NCI-H2081 treated with DMSO at 0.1 percent for 48 hours (cell line): ENCODE measurements at regions not wholly inside any gene's neighbourhood (a gene's known extent, or its start where the extent isn't known, plus 50 kb on each side); places are given as distances from the start of the nearest gene placed in this dataset.
"Not testable (repeated sequence)": the region's sequence is repeated elsewhere in the genome, so short reads cannot be mapped to it uniquely, and the experiment has no call there.

Experiments used
- DNase-seq: peaks from one replicate; lab custom pipeline; 2025; lab: John Stamatoyannopoulos, UW

DNA sequence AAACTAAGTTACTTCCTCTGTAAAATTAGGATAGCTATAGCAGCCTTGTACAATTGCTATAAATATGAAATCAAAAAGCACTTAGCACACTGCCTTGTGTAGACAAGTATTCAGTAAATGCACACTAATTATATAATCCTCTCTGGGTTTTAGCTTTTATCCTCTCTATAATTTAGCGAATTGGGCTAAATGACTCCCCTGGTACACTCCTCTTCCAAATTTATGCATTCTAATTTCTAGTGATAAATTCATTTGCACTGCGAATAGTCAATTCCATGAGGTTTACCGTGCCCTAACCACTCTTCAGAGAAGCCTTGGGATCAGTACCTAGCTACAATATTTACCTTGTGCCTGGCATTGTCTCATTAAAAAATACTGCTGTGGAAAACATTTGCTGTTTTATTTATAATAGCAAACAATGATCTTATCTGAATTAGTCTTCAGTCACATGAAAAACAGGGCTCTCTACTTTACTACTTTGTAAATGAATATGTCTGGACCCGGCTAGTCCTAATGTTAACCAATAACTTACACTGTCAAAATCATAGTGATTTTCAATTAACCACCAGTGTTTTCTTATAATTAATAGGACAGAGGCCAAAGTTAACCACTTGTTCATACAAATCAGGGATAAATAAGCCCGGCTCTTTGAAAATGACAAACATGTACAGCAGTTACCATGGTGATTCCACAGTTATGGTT is 577.9 kb downstream of the IPMK start:
- no peak for DNase-seq

GRCh38 chr10:57679916-57680315 is 587.8 kb downstream of the IPMK start:
- DNase-seq: no peak

DNA sequence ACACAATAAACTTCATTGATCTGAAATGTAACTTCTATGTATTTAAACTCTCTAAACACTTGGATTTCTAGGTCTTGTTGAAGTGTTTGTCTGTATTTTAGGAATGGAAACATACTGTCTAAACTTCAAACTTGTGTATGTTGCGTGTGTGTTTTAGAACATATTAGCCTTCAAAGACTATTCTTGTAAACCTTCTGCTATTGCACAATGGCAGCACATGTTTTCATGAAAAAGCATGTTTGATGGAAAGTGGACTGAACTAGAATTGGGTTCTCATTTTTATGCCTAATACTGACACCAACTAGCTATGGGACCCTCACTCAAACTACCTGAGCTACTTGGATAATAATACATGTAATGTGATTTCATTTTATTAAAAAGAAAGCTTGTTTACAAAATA is 592.6 kb downstream of the IPMK start:
- no peak for DNase-seq

- DNase-seq: no peak
These were observed 594.2 kb downstream of the IPMK start for GRCh38 chr10:57673446-57673960.

DNA sequence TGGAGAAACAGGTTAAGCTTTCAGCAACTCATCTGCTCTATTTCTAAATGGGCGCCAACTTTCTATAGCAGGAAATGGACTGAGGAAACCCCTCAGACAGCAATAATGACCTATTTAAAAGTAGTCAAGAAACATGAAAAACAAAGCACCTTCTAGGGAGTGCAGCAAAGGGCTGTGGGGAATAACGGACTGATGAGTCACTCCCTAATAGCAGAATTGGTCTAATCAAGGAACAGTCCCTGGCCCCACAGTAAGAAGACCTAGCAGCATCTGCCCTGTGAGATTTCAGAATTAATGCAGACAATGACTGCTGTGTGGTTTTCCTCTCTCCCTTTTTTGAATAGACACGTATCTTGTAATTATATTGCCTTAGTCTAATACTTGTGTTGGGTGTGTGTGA is 602.9 kb downstream of the IPMK start:
- DNase-seq: no peak

GRCh38 chr10:57663401-57663800 is 604.3 kb downstream of the IPMK start:
- DNase-seq: no peak

DNA sequence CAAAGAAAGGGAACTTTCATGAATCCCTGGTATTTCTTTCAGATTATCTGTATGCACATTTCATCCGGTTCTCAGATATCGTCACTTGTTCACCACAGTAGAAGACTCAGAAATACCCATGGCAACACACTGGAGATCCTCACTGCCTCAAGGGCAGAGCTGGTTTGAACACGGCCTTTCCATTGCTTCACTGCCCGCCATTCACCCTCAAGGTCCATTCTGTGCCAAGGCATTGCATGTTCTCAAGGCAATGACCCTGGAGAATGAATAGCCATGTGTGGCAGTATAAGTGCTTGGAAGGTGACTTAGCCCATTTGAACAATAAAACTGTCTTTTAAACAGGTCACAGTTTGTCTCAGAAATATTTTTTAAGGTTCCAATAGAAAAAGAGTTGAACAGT is 606.5 kb downstream of the IPMK start:
- DNase-seq: no peak

DNA sequence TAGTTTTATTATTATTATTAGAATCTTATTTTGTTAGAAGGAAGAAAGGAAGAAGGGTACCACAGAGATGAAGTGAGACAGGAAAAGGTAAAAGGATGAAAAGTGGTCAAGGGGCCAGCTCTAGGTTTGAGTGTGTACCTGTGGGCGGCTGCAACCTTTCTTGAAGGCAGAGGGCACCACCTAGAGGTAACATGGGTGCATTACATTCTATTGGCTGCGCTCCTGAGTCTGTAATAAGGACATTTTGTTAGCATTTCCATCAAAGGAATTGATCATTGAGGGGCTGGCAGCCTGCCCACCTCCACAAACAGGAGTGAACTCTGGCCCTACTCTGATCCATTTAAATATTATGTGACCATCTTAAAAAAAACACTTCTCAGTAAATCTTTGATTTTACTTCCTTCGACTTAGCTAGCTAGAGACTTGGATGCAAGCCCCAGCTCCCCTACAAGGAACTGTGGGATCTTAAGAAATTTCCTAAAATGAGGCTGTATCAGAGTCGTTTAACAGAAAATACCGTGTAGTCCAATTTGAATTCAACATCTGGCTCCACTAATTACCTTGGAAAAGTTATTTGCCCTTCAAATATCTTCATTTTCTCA is 610.4 kb downstream of the IPMK start:
- DNase-seq: no peak

DNA sequence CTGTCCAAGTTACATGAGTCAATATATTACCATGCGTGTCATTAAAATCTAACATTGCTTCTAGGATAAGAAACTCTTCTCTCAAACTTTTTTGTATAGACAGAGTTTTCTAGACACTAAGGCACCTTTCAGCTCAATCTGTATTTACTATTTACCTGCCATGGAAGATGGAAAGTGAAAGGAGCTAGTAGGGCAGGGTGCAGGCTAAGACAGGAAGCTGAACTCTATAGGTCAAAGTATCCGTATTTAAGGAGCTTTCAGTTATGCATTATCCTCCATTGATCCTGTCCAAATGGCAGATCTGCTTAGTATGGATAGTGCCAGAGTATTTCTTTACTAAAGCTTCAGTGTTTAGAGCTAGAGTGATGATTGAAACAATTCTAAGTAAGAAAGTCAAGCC is 612.8 kb downstream of the IPMK start:
- DNase-seq: no peak

GRCh38 chr10:57645108-57645507 is 622.6 kb downstream of the IPMK start:
- not testable (repeated sequence) for DNase-seq

DNA sequence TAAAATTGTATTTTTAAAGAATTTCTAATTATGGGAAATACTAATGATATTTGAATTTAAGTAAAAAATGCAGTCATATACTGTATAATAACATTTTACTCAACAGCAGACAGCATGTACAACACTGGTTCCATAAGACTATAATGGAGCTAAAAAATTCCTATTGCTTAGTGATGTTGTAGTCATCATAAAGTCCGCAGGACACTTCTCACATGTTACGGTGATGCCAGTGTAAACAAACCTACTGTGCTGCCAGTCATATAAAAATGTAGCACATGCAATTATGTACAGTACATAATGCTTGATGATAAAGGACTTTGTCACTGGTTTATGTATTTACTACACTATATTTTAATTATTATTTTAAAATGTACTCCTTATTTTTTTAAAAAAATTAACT is 629.3 kb downstream of the IPMK start:
- no peak for DNase-seq

DNA sequence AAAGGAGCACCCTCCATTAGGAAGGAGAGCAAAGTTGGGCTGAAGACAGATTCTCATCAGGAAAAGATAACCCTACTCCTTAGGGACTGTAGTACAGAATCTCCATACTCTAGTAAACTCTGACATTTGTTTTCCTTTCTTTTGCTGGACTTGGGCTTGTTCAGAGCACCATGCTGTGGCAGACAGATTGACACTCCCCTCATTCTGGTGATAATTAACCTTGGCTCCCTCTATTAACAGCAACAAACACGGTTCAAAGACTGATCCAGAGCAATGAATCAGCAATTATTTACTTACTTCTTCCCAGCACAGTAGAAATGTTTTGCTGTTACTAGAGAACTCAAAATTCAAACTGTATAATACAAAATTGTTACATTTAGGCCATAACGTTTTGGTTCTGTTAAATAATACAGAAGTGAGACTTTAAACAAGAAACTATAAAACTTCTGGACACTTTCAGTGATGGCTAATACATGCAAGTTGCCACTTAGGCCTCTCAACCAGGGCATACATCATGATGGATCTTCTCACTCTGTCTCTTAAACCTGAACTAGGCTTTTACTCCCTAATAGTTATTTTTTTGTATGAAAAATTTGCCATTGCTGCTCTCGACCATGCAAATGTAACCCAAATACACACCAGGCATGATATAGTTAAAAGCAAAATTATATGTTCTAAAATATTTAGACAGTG is 639.0 kb downstream of the IPMK start:
- no peak for DNase-seq

GRCh38 chr10:57627642-57628178 is 640.0 kb downstream of the IPMK start:
- DNase-seq: no peak

DNA sequence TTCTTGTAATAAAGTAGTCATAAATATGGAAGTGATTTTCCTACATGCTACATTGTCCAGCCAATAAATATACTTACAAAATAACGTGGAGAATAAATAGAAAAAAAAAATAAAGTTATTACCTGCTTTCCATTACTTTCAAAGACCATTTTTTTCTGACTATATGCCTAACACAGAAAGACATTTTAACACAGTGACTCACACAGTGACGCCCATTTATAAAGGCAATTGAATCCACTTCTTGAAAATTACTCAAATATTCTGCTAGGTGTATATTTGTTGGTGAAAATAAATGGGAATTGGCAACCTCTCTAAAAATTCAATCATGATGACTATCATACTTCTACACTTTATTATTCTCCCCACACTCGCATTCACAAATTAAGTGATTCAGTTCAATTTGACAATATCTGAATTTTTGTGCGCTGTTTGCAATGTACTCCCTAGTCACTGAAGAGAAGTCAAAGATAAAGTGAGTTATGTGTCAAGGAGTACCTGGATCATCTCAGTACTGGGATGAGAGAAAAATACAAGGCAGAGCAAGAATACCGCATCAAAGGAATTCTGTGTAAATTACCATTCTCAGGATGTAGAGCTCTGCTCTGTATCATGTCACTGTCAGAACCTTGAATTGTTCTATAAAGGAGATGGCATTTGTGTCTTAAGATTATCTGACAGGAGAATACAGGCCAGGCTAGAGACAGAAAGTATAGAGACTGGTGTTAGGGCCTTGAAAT is 642.7 kb downstream of the IPMK start:
- no peak for DNase-seq

DNA sequence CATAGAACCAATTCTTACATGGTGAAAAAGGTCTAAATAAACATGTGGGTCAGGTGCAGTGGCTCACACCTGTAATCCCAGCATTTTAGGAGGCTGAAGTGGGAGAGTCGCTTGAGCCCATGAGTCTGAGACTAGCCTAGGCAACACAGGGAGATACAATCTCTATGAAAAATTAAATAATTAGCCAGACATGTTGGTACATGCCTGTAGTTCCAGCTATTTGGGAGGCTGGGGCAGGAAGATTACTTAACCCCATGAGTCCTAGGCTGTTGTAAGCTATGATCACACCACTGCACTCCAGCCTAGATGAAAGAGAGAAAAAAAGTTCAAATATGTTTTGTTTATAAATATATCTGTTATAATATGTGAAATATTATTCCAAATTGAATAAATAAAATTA is 643.6 kb downstream of the IPMK start:
- DNase-seq: no peak

DNA sequence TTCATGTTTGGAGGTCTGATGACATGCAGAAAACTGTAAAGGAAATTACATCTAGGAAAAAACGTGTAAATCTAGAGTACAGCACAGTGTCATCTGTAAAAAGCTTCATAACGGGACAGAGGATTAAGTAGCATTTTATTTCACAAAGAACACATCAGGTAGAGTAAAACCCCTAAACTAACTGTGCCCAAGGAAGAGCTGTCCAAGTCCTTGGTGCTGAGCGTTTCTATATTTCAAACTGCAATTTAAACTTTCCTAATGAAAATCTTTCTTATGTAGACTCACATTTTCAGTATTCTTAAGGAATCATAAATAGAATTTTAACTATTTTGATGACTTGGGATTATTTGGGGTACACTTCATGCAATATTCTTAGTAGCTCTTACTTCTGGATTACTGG is 646.2 kb downstream of the IPMK start:
- DNase-seq: no peak

GRCh38 chr10:57605948-57606485 is 661.7 kb downstream of the IPMK start:
- DNase-seq: no peak

- DNase-seq: no peak
These were observed 668.3 kb downstream of the IPMK start for GRCh38 chr10:57599440-57599839.

- DNase-seq: no peak
These were observed 673.6 kb downstream of the IPMK start for GRCh38 chr10:57593983-57594573.

- DNase-seq: peak; percentile 4
These were observed 687.8 kb downstream of the IPMK start for GRCh38 chr10:57579926-57580325.

DNA sequence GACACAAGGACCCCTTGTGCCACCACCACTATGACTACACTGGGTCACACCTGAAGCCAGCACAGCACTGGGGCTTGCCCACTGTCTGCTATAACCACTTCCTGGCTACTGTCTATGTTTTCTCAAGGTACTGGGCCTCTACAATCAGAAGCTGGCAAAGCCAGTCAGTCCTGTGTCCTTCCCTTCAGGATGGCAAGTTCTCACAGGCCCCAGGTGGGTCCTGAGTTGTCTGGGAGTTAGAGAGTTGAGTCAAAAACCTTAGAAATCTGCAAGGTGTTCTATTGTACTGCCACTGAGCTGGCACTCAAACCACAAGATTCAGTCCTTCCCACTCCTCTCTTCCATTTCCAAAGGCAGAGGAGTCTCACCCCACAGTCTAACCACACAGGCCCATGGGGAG is 705.5 kb downstream of the IPMK start:
- no peak for DNase-seq

DNA sequence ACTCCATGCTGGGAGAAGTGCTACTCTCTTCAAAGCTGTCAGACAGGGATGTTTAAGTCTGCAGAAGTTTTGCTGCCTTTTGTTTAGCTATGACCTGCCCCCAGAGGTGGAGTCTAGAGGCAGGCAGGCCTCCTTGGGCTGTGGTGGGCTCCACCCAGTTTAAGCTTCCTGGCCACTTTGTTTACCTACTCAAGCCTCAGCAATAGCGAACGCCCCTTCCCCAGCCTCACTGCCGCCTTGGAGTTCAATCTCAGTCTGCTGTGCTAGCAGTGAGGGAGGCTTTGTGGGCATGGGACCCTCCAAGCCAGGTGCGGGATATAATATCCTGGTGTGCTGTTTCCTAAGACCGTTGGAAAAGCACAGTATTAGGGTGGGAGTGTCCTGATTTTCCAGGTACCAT is 715.9 kb downstream of the IPMK start:
- DNase-seq: not testable (repeated sequence)
